Prostate gland (tissue), 2 donors: ENCODE measurements at regions not wholly inside any gene's neighbourhood (a gene's known extent, or its start where the extent isn't known, plus 50 kb on each side); places are given as distances from the start of the nearest gene placed in this dataset.

Source experiments
- CTCF ChIP-seq, 4 experiments: fragments of 200-600 bp in 2 of 4; fragments of 450-650 bp in 2 of 4; sonication (generic) in 2 of 4; IDR thresholded peaks; 1 replicate in 3 of 4; 2 replicates in 1 of 4; pipeline ENCODE4 v1.5.1; 2016 to 2019; ENCODE audit warnings: antibody characterized with exemption in 4 of 4, mild to moderate bottlenecking in 2 of 4, moderate library complexity in 2 of 4
- POLR2A ChIP-seq: fragments of 450-650 bp; IDR thresholded peaks from one replicate; pipeline ENCODE4 v1.6.1; 2016; ENCODE audit warnings: antibody characterized with exemption, mild to moderate bottlenecking
- POLR2AphosphoS5 ChIP-seq: sonication (generic); formaldehyde crosslinking; IDR thresholded peaks from one replicate; pipeline ENCODE4 v1.6.1; 2017; ENCODE audit warnings: antibody characterized with exemption

- no peak for TF ChIP-seq POLR2A
- no peak for TF ChIP-seq CTCF (IDR thresholded peaks at IDR 0.05)
- TF ChIP-seq POLR2AphosphoS5, result no peak
These were observed 442.9 kb upstream of the FTMT start for GRCh38 chr5:121408778-121409177.
